Peyer's patch (tissue), 4 donors: ENCODE measurements at regions not wholly inside any gene's neighbourhood (a gene's known extent, or its start where the extent isn't known, plus 50 kb on each side); places are given as distances from the start of the nearest gene placed in this dataset.

Experiments used
- DNase-seq, 3 donors: peaks; one replicate each; pipeline ENCODE4 v3.0.0-alpha.2; 2017 to 2019
- H3K27ac ChIP-seq, 4 donors: fragments of 200-600 bp; sonication (generic); one replicate each; pipeline ENCODE4 v1.5.1; 2016 to 2019
- H3K27me3 ChIP-seq, 2 donors: fragments of 200-600 bp; sonication (generic); one replicate each; pipeline ENCODE4 v1.5.1; 2019
- H3K36me3 ChIP-seq, 3 donors: fragments of 200-600 bp; sonication (generic); one replicate each; pipeline ENCODE4 v1.5.1; 2016 to 2019
- H3K4me1 ChIP-seq, 4 donors: fragments of 200-600 bp; sonication (generic); one replicate each; pipeline ENCODE4 v1.5.1; 2016 to 2019
- H3K4me3 ChIP-seq, 4 donors: fragments of 200-600 bp; sonication (generic); 1 replicate in 3 of 4; 2 replicates in 1 of 4; pipeline ENCODE4 v1.5.1; 2016 to 2019; ENCODE audit warnings: mild to moderate bottlenecking in 1 of 4
- H3K9me3 ChIP-seq, 4 donors: fragments of 200-600 bp; sonication (generic); one replicate each; pipeline ENCODE4 v1.5.1; 2016 to 2019; ENCODE audit warnings: mild to moderate bottlenecking in 1 of 4
- CTCF ChIP-seq, 6 experiments: fragments of 450-650 bp in 4 of 6; fragments of 200-600 bp in 2 of 6; sonication (generic) in 1 of 6; IDR thresholded peaks; one replicate each; pipeline ENCODE4 v1.5.1; 2017 to 2019; ENCODE audit warnings: antibody characterized with exemption in 6 of 6, mild to moderate bottlenecking in 3 of 6, moderate library complexity in 1 of 6
- POLR2A ChIP-seq, 2 donors: fragments of 450-650 bp; IDR thresholded peaks; one replicate each; pipeline ENCODE4 v1.5.1; 2017; ENCODE audit warnings: antibody characterized with exemption in 2 of 2, mild to moderate bottlenecking in 2 of 2, moderate library complexity in 2 of 2

GRCh38 chr5:68522863-68523262, 307.3 kb downstream of the PIK3R1 start:
- Histone ChIP-seq H3K9me3 (no peaks in the 10 kb centered on the region), H3K4me3 (no peak overlapping the region), H3K4me1 (no peaks in the 10 kb centered on the region), H3K27ac (no peak overlapping the region), H3K27me3 (no peaks in the 10 kb centered on the region), H3K36me3 (no peaks in the 10 kb centered on the region)
- DNase-seq: no peak
- TF ChIP-seq POLR2A (IDR thresholded peaks at IDR 0.05) (no peak), CTCF (IDR thresholded peaks at IDR 0.05) (no peak)

- Histone ChIP-seq H3K27me3 (no peaks in the 10 kb centered on the region), H3K9me3 (no peaks in the 10 kb centered on the region), H3K27ac (no peak overlapping the region), H3K4me3 (no peak overlapping the region), H3K36me3 (no peaks in the 10 kb centered on the region), H3K4me1 (peaks cover 0 to 10% (median 0%) of the 10 kb centered on the region in 4 donors)
- no peak for TF ChIP-seq CTCF (IDR thresholded peaks at IDR 0.05)
- no peak for DNase-seq
Observed at GRCh38 chr5:68528821-68529273, 313.3 kb downstream of the PIK3R1 start.

- H3K4me1 ChIP-seq: peaks cover 0 to 15% (median 0%) of the 10 kb centered on the region in 4 donors
- DNase-seq: no peak
- TF ChIP-seq POLR2A (IDR thresholded peaks at IDR 0.05): no peak
- TF ChIP-seq CTCF (IDR thresholded peaks at IDR 0.05): no peak
- H3K9me3 ChIP-seq: no peaks in the 10 kb centered on the region
- H3K27ac ChIP-seq: no peak overlapping the region
- H3K27me3 ChIP-seq: no peaks in the 10 kb centered on the region
- H3K4me3 ChIP-seq: no peak overlapping the region
- no peaks in the 10 kb centered on the region for H3K36me3 ChIP-seq
Observed at GRCh38 chr5:68529581-68529980, 314.0 kb downstream of the PIK3R1 start.

GRCh38 chr5:68531970-68532369, 316.4 kb downstream of the PIK3R1 start:
- H3K36me3 ChIP-seq: no peaks in the 10 kb centered on the region
- H3K4me3 ChIP-seq: no peak overlapping the region
- TF ChIP-seq POLR2A (IDR thresholded peaks at IDR 0.05) (no peak), CTCF (IDR thresholded peaks at IDR 0.05) (no peak)
- no peaks in the 10 kb centered on the region for H3K27me3 ChIP-seq
- H3K4me1 ChIP-seq: peaks cover 0 to 15% (median 0%) of the 10 kb centered on the region in 4 donors
- no peaks in the 10 kb centered on the region for H3K9me3 ChIP-seq
- H3K27ac ChIP-seq: no peak overlapping the region
- no peak for DNase-seq

GRCh38 chr5:68533051-68533450, 317.5 kb downstream of the PIK3R1 start:
- Histone ChIP-seq H3K27me3 (no peaks in the 10 kb centered on the region), H3K36me3 (no peaks in the 10 kb centered on the region), H3K4me1 (peaks cover 0 to 15% (median 0%) of the 10 kb centered on the region in 4 donors), H3K27ac (no peak overlapping the region), H3K9me3 (no peaks in the 10 kb centered on the region), H3K4me3 (no peak overlapping the region)
- no peak for DNase-seq
- TF ChIP-seq CTCF (IDR thresholded peaks at IDR 0.05) (no peak), POLR2A (IDR thresholded peaks at IDR 0.05) (no peak)

- H3K36me3 ChIP-seq: no peaks in the 10 kb centered on the region
- H3K4me3 ChIP-seq: no peak overlapping the region
- H3K27ac ChIP-seq: no peak overlapping the region
- DNase-seq: no peak
- H3K27me3 ChIP-seq: no peaks in the 10 kb centered on the region
- TF ChIP-seq CTCF (IDR thresholded peaks at IDR 0.05) (no peak), POLR2A (IDR thresholded peaks at IDR 0.05) (no peak)
- H3K4me1 ChIP-seq: peaks cover 0 to 15% (median 0%) of the 10 kb centered on the region in 4 donors
- H3K9me3 ChIP-seq: no peaks in the 10 kb centered on the region
Observed at GRCh38 chr5:68533571-68534084, 318.1 kb downstream of the PIK3R1 start.
